ENCODE measurements at regions not wholly inside any gene's neighbourhood (a gene's known extent, or its start where the extent isn't known, plus 50 kb on each side); places are given as distances from the start of the nearest gene placed in this dataset.

DNA sequence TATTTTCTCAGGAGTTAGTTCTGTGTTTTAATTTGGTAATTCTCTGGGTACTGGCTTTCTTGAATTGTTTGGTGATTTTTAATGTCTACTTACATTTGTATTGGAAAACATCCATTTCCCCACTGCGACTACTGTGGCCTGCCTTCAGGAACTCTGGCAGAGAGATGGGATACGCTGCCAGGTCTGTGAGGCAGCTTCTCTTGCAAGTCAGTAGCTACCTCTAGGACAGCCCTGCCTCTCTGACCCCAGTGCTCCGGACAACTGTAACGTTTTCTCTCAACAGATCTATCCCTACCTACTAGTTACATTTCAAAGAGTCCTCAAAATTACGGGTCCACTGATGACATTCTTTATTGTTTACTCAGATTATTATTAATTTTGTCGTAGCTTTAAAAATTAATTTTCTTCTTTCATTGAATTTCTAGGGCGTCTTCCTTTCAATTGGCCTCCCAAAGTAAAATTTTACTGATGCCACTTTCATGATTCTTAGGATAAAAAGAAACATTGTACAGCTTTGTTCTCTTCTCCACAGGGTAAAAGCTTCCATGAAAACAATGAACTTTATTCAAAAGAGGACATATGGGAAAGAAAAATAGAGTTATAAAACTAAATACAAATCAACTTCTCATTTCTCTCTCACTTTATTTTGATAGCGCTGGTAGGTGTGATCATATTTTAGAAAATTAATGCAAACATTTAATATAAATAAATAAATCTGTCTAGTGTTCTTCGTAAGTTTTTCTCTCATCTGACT is 123.2 kb upstream of the GOLGA8J start:
- H3K4me3 ChIP-seq (ENCODE audit: low read depth, low read length), result no peak overlapping the region
- no peak for DNase-seq (ENCODE audit: low read depth)
- TF ChIP-seq CTCF (IDR thresholded peaks at IDR 0.05; ENCODE audit: low read depth, low read length, missing control alignments), result no peak

DNA sequence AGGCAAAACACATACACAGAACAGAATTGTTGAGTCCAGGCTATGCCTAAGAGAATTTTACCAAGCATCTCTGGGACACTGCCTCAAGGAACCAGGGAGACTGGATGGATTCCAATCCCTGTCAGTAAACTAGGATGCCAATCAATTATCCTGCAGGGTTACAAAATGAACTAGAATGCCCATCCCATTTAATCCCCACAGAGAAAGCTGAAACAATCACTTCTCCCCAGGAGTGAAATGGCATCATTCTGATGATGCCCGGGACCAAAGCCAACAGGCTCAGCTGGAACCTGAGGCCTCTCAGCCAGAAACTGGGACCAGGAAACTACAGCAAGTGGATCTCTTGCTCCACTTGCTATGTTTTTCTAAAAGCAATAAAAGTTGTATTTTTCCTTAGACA is 130.0 kb upstream of the TJP1 start:
- H3K4me3 ChIP-seq (ENCODE audit: low read depth, low read length), result no peak overlapping the region
- no peak for TF ChIP-seq CTCF (IDR thresholded peaks at IDR 0.05; ENCODE audit: low read depth, low read length, missing control alignments)
- no peak for DNase-seq (ENCODE audit: low read depth)

DNA sequence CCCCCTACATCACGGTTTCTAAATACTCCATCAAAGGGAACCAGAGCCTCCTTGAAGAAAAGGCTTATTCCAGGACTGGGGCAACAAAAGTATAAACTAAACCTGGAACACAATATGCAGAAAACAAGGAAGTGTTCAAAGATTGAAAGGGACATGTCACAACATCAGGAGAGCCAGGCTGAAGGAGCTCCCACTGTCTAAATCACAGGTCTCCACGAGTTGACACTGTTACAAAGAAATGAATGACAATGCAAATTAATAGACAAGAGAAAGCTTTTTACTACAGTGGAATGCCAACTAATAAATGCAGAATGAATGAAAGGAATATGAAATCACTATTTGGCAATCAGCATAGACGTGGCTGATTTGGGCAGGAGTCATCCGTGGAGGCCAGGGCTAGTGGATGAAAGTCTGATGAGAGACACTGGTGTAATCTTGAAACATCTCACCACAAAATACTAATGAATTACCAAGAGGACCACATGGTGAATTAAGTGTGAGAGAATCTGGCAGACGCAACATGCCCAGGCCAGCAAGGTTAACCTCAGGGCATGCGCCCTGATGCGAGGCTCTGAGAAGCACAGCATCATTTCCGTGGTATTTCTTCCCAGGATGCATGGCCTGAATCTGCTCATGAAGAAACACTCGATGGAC is 123.8 kb upstream of the TJP1 start:
- no peak for DNase-seq (ENCODE audit: low read depth)
- H3K4me3 ChIP-seq (ENCODE audit: low read depth, low read length), result no peak overlapping the region
- TF ChIP-seq CTCF (IDR thresholded peaks at IDR 0.05; ENCODE audit: low read depth, low read length, missing control alignments), result no peak

DNA sequence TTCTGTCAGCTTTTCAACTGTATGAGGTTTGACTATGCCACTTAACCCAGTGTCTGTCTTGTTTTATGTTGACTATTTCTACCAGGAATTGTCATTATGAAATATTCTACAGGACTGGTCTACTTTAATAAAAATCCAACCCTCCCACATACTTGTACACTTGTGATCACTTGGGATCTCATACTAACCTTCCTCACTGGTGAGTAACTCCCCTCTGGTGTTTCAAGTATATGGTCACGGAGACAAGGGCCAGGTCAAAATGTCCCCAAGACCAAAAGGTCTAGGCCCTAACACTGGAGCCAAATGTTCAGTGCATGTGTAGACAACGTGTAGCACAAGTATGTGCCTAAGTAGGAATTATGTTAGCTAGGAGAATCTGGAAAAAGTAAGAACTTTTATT is 122.7 kb upstream of the TJP1 start:
- H3K4me3 ChIP-seq (ENCODE audit: low read depth, low read length), result no peak overlapping the region
- no peak for TF ChIP-seq CTCF (IDR thresholded peaks at IDR 0.05; ENCODE audit: low read depth, low read length, missing control alignments)
- no peak for DNase-seq (ENCODE audit: low read depth)

- DNase-seq (ENCODE audit: low read depth), result no peak
- TF ChIP-seq CTCF (IDR thresholded peaks at IDR 0.05; ENCODE audit: low read depth, low read length, missing control alignments), result no peak
- no peak overlapping the region for H3K4me3 ChIP-seq (ENCODE audit: low read depth, low read length)
Observed at GRCh38 chr15:29942548-29942947, 120.3 kb upstream of the TJP1 start.

DNA sequence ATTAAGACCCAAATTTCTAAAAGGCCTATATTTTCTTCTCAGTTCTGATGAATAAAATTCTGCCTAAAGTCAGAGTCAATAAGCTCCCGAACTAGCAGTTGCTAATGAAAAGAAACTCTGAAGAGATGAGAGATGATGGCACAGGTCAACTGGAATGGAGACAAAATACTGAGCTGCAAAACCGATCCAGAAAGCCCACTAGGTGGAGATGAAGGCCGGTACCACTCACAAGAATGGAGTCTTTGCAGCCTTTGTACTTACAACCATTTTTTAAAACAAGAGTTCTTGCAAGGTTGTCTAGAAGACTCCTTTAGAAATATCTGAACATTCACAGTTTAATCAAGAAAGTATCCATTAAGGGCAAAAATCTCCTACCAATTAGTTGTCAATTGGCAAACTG is 119.9 kb upstream of the TJP1 start:
- no peak for DNase-seq (ENCODE audit: low read depth)

More for the DNA sequence above, 119.9 kb upstream of the TJP1 start:
- TF ChIP-seq CTCF (IDR thresholded peaks at IDR 0.05; ENCODE audit: low read depth, low read length, missing control alignments), result peak; percentile 5
- H3K4me3 ChIP-seq (ENCODE audit: low read depth, low read length), result no peak overlapping the region
